RWPE1 (cell line): ENCODE measurements at regions not wholly inside any gene's neighbourhood (a gene's known extent, or its start where the extent isn't known, plus 50 kb on each side); places are given as distances from the start of the nearest gene placed in this dataset.

Experiments used
- CTCF ChIA-PET: fragments of 350-600 bp; sonication (Branson Sonifier 250); formaldehyde crosslinking; extraction: SDS; loops from one replicate; lab custom pipeline; 2021; lab: Yijun Ruan, JAX
- POLR2A ChIA-PET: fragments of 400-600 bp; formaldehyde crosslinking; extraction: SDS; loops from one replicate; lab custom pipeline; 2020; ENCODE audit warnings: antibody characterized with exemption; ENCODE audit not compliant: low non-redundant PET; lab: Yijun Ruan, JAX
- DNase-seq: peaks from one replicate; pipeline ENCODE4 v3.0.0; 2012; ENCODE audit warnings: low spot score
- H3K27ac ChIP-seq: fragments of 450-650 bp; 2 replicates; pipeline ENCODE4 v1.5.1; 2017
- CTCF ChIP-seq: fragments of 450-650 bp; conservative IDR thresholded peaks from 2 replicates; pipeline ENCODE4 v1.5.1; 2017; ENCODE audit warnings: low read depth, mild to moderate bottlenecking

DNA sequence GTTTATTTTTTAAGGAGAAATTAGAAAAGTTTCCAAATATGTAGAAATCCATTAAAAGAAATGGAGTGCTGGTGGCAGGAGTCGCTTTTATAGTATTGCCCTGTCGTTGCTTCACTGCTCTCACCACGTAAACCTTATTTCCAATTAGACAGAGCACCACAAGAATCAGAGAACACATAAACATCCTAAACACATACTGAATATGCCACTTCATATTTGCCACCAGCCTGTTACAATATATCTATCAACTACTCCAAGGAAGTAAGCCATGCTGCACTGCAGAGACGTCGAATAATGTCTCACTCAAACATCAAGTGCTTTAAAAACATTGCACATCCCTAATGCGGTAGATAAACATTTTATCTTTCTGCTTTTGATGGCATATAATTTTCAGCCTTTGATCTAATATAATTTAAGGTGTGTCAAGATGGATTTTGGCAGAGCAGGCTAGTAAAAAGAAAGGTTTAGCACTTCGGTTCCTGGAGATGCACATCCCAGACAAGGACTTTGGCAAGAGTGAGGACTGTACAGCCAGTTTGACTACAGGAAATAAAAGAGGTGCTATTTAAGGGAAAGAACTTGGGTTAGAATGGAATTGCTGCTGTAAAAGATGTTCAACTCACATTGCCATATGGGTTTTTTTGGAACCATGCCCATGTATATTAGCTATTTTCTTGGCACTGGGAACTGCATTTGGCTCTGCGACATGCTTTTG, 932.3 kb downstream of the EFNB2 start:
- H3K27ac ChIP-seq, result no peak overlapping the region
- CTCF ChIA-PET, result no interaction called here
- POLR2A ChIA-PET, result no interaction called here
- TF ChIP-seq CTCF, result no peak
- DNase-seq, result no peak

GRCh38 chr13:105599477-105600037, 935.9 kb downstream of the EFNB2 start:
- POLR2A ChIA-PET, result no interaction called here
- TF ChIP-seq CTCF, result no peak
- CTCF ChIA-PET, result no interaction called here
- no peak for DNase-seq
- no peak overlapping the region for H3K27ac ChIP-seq

- ChIA-PET POLR2A (no interaction called here), CTCF (no interaction called here)
- DNase-seq, result no peak
- no peak for TF ChIP-seq CTCF
- H3K27ac ChIP-seq, result no peak overlapping the region
These were observed 936.9 kb downstream of the EFNB2 start for GRCh38 chr13:105598529-105598928.

DNA sequence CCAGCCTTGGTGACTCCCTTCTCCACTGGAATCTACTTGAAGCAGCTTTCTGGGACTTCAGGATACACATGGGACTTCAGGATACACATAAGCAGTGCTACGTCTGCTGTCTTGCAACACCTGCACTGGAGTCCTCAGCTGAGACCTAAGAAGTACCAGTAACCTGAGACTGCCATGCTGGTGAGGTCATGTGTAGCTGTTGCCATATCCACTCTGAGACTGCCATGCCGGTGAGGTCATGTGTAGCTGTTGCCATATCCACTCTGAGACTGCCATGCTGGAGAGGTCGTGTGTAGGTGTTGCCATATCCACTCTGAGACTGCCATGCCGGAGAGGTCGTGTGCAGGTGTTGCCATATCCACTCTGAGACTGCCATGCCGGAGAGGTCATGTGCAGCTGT, 937.9 kb downstream of the EFNB2 start:
- ChIA-PET CTCF (no interaction called here), POLR2A (no interaction called here)
- no peak overlapping the region for H3K27ac ChIP-seq
- no peak for TF ChIP-seq CTCF
- DNase-seq, result no peak

DNA sequence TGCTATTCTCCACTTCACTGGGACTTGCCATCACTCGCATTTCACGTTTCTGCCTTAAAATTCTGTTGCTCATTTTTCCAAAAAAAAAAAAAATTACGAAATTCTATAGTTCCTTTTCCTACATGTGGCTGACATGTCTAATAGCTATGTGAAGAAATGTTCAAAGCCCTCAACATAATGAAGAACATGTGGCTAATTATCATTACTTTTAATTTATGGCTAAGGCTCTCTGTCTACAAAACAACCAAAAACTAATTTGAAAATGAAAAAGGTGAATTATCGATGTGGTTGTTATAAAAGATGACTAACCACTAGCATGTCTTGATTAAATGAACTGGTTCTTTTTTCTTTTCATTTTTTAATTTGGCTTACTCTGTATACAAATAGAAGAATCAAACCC, 940.0 kb downstream of the EFNB2 start:
- no peak for TF ChIP-seq CTCF
- POLR2A ChIA-PET, result no interaction called here
- CTCF ChIA-PET, result interaction anchor here (0.6 to 0.7 kb wide), 2 partner anchors 654 to 859 kb away, joined by 3 to 4 read pairs; no protein-coding TSS in a partner anchor
- DNase-seq, result no peak
- no peak overlapping the region for H3K27ac ChIP-seq

DNA sequence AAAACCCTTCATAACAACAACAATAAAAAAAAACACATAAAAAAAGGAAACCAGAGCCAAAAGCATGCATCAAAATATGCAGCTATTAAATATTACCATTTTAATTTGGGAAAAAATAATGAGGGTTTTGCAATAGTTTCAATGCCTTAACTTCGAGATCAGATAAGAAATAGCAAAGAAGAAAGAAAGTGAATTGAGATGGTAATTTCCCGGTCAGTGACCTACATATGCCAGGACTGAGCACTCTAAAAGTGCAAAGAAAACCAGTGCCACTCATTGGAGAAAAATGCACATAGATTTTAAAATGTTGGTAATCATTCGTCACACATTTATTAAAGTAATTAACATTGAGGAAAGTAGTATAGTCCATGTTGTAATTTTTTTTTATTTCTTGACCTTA, 944.2 kb downstream of the EFNB2 start:
- CTCF ChIA-PET, result no interaction called here
- DNase-seq, result no peak
- H3K27ac ChIP-seq, result no peak overlapping the region
- TF ChIP-seq CTCF, result no peak
- POLR2A ChIA-PET, result no interaction called here
